Left ventricle myocardium inferior (tissue), 1 donor: ENCODE measurements at regions not wholly inside any gene's neighbourhood (a gene's known extent, or its start where the extent isn't known, plus 50 kb on each side); places are given as distances from the start of the nearest gene placed in this dataset.

ENCODE experiments used
- DNase-seq: peaks from one replicate; pipeline ENCODE4 v3.0.0-alpha.2; 2020
- H3K27ac ChIP-seq: fragments of 200-600 bp; replicated peaks from 2 replicates; pipeline ENCODE4 v1.8.0; 2021
- H3K27me3 ChIP-seq: fragments of 200-600 bp; 2 replicates; pipeline ENCODE4 v1.8.0; 2021; ENCODE audit warnings: low read depth
- H3K36me3 ChIP-seq: fragments of 200-600 bp; 2 replicates; pipeline ENCODE4 v1.8.0; 2021
- H3K4me1 ChIP-seq: fragments of 200-600 bp; 2 replicates; pipeline ENCODE4 v1.8.0; 2021
- H3K4me3 ChIP-seq: fragments of 200-600 bp; 2 replicates; pipeline ENCODE4 v1.8.0; 2021; ENCODE audit warnings: mild to moderate bottlenecking, moderate library complexity
- H3K9me3 ChIP-seq: fragments of 200-600 bp; replicated peaks from 2 replicates; pipeline ENCODE4 v1.8.0; 2021
- intact Hi-C: fragments of 100-400 bp; cut with micrococcal nuclease; formaldehyde crosslinking; loops from one replicate; pipeline ENCODE4 v1.11.0; 2022
- TF ChIP-seq, protein P1 (sequence below): fragments of 200-600 bp; IDR thresholded peaks from 2 replicates; pipeline ENCODE4 v1.8.0; 2021; ENCODE audit warnings: antibody characterized with exemption, mild to moderate bottlenecking, borderline replicate concordance
- donor health status: DM: no; HTN: yes; CAD: no; lungs with severe emphysema.

DNA sequence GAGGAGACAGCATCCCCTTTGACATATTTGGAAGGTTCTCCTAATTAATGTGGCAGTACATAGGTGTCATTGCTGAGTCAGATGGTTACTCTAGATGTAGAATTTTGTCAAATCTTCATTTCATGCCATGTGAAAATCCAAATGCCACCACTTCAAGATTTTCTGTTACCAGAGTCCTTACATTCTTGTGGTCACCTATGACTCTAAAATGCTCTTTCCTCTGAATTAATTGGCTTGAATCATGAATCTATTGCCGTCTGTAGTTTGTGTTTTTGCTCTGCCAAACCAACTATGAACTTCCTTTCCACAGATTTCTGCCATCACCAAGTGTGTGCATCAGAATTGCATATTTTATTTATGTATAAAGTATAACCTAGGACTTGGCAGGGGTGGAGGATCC is 269.4 kb upstream of the ZPLD1 start:
- no peak for DNase-seq
- Histone ChIP-seq H3K27ac (no peak overlapping the region), H3K4me1 (peaks cover 15% of the 10 kb centered on the region), H3K4me3 (no peak overlapping the region), H3K36me3 (no peaks in the 10 kb centered on the region), H3K9me3 (no peaks in the 10 kb centered on the region), H3K27me3 (no peaks in the 10 kb centered on the region)
- TF ChIP-seq, protein P1, sequence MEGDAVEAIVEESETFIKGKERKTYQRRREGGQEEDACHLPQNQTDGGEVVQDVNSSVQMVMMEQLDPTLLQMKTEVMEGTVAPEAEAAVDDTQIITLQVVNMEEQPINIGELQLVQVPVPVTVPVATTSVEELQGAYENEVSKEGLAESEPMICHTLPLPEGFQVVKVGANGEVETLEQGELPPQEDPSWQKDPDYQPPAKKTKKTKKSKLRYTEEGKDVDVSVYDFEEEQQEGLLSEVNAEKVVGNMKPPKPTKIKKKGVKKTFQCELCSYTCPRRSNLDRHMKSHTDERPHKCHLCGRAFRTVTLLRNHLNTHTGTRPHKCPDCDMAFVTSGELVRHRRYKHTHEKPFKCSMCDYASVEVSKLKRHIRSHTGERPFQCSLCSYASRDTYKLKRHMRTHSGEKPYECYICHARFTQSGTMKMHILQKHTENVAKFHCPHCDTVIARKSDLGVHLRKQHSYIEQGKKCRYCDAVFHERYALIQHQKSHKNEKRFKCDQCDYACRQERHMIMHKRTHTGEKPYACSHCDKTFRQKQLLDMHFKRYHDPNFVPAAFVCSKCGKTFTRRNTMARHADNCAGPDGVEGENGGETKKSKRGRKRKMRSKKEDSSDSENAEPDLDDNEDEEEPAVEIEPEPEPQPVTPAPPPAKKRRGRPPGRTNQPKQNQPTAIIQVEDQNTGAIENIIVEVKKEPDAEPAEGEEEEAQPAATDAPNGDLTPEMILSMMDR = no peak
- intact Hi-C loops = no loop called here

DNA sequence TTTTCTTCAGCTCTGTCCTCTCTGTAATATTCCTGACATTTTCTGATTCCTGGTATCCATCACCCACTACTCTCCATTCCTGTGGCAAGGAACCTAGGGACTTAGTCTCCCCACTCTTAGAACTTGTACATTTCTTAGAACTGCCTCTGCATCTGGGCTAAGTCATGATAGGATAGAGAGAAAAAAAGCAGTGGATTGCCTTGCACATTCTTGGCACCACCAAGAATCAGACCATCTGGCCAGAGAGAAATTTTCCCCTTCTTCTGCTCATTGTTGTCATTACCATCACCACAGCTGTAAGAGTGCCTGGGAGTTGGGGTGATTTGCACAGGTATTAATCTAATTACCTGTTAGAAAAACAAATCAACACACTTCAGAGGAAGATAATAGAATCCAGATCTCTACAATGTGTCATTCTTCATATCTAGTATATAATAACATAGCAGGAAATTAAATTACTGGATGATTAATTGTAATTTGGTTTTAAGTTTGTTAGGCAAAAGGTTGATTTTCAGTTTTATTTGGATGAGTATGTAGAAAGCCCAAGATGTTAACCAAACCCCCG is 264.8 kb upstream of the ZPLD1 start:
- Histone ChIP-seq H3K4me1 (no peaks in the 10 kb centered on the region), H3K27ac (no peak overlapping the region), H3K36me3 (no peaks in the 10 kb centered on the region), H3K27me3 (no peaks in the 10 kb centered on the region), H3K4me3 (no peak overlapping the region), H3K9me3 (no peaks in the 10 kb centered on the region)
- TF ChIP-seq, protein P1 = no peak
- intact Hi-C loops = no loop called here
- no peak for DNase-seq

DNA sequence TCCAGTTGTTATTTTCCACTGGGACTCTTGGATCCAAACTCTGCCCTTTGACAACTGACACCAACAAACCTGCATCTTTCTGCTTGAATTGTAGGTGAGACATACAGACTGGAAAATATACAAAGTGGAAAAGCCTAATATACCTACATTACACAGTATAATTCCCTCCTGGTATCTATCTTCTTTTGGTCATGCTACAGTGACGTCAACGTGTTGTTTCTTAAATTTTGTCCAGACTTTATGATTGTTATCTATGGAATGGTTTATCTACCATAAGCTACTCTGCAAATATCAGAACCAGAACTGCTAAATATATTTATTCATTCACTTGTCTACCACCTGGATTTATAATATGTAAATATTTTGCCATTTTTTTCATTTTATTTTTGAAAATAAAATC is 264.3 kb upstream of the ZPLD1 start:
- Histone ChIP-seq H3K27ac (no peak overlapping the region), H3K9me3 (no peaks in the 10 kb centered on the region), H3K36me3 (no peaks in the 10 kb centered on the region), H3K4me1 (no peaks in the 10 kb centered on the region), H3K4me3 (no peak overlapping the region), H3K27me3 (no peaks in the 10 kb centered on the region)
- intact Hi-C loops = no loop called here
- TF ChIP-seq, protein P1 = no peak
- no peak for DNase-seq

DNA sequence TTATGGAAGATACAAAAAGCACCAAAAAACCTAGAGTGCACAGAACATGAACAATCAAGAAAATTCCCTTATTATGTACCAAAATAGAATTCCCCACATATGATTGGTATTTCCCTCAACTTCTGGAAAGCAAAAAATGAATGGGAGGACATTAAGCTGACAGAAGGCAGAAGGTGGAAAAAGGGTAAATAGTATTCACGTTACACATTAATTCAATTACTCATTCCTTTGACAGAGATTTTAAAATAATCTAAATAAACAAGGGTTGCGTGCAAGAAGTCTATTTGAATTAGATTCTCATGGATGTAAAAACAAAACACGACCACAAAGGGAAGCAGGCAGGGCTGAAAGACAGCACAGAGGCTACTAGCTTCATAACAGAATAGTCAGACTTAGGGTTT is 260.5 kb upstream of the ZPLD1 start:
- Histone ChIP-seq H3K4me3 (no peak overlapping the region), H3K4me1 (peaks cover 10% of the 10 kb centered on the region), H3K27ac (no peak overlapping the region), H3K36me3 (no peaks in the 10 kb centered on the region), H3K9me3 (no peaks in the 10 kb centered on the region), H3K27me3 (no peaks in the 10 kb centered on the region)
- no peak for DNase-seq
- TF ChIP-seq, protein P1 = no peak
- intact Hi-C loops = no loop called here

DNA sequence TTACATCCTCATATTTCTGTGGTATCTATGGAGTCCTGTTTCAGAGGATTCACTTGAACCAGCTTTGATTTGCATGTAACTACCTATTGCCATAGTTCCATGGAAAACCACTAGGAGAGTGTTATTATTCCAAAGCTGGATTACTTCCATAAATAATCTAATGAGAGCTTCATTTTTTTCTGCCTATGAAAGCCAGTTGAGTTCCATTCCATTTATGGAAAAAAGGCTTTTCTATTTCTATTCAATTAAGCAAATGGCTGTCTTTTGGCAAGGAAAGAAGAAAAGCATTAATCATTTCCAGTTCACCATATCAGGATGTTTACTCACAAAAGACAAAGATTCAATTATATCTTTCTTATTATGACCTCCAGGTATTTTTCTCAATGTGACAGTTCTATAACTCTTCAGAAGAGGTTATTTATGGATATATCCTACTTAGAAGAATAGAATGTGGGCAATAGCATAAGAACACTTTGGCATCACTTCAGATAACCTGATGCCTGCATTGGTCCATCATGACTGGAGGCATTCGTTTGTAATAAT is 259.9 kb upstream of the ZPLD1 start:
- Histone ChIP-seq H3K4me3 (no peak overlapping the region), H3K4me1 (peaks cover 16% of the 10 kb centered on the region), H3K9me3 (no peaks in the 10 kb centered on the region), H3K27ac (no peak overlapping the region), H3K27me3 (no peaks in the 10 kb centered on the region), H3K36me3 (no peaks in the 10 kb centered on the region)
- intact Hi-C loops = no loop called here
- TF ChIP-seq, protein P1 = no peak
- DNase-seq = no peak
